Adrenal gland (tissue), 5 donors: ENCODE measurements at regions not wholly inside any gene's neighbourhood (a gene's known extent, or its start where the extent isn't known, plus 50 kb on each side); places are given as distances from the start of the nearest gene placed in this dataset.

Experiments
- CTCF ChIP-seq, 6 experiments: fragments of 450-650 bp in 4 of 6; fragments of 200-600 bp in 2 of 6; sonication (generic) in 1 of 6; IDR thresholded peaks; 1 replicate in 5 of 6; 2 replicates in 1 of 6; pipeline versions ENCODE4 v1.5.1 to v1.8.0; 2016 to 2021; ENCODE audit warnings: antibody characterized with exemption in 6 of 6, mild to moderate bottlenecking in 2 of 6, moderate library complexity in 1 of 6
- POLR2A ChIP-seq, 2 donors: fragments of 450-650 bp; IDR thresholded peaks; one replicate each; pipeline ENCODE4 v1.6.1; 2017; ENCODE audit warnings: antibody characterized with exemption in 2 of 2, mild to moderate bottlenecking in 2 of 2, moderate library complexity in 1 of 2
- donor health status: DM: no; HTN: no; CAD: no.

- no peak for TF ChIP-seq POLR2A (IDR thresholded peaks at IDR 0.05)
- TF ChIP-seq CTCF (IDR thresholded peaks at IDR 0.05) = no peak
These were observed 139.6 kb downstream of the SPATA31D1 start for GRCh38 chr9:82128011-82128696.
